Epithelial cell of proximal tubule (primary cell): ENCODE measurements at regions not wholly inside any gene's neighbourhood (a gene's known extent, or its start where the extent isn't known, plus 50 kb on each side); places are given as distances from the start of the nearest gene placed in this dataset.

ENCODE experiments used
- DNase-seq: peaks from one replicate; pipeline ENCODE4 v3.0.0-alpha.2; 2011; ENCODE audit warnings: low read depth
- H3K4me3 ChIP-seq: 2 replicates; pipeline ENCODE4 v1.5.1; 2011; ENCODE audit warnings: low read depth, mild to moderate bottlenecking, low read length
- CTCF ChIP-seq: conservative IDR thresholded peaks from 2 replicates; pipeline ENCODE4 v1.5.1; 2012; ENCODE audit warnings: low read depth, mild to moderate bottlenecking, low read length

- no peak for TF ChIP-seq CTCF
- no peak overlapping the region for H3K4me3 ChIP-seq
- DNase-seq = no peak
Measured at GRCh38 chr18:47749600-47749973, 180.9 kb downstream of the SMAD2 start.

GRCh38 chr18:47748847-47749599 is 181.4 kb downstream of the SMAD2 start:
- peak overlapping the region; percentile 25 for H3K4me3 ChIP-seq
- no peak for DNase-seq
- TF ChIP-seq CTCF = peak; percentile 85

- no peak for TF ChIP-seq CTCF
- no peak overlapping the region for H3K4me3 ChIP-seq
Measured at GRCh38 chr18:47748093-47748796, 182.2 kb downstream of the SMAD2 start.

GRCh38 chr18:47747260-47747795 is 183.1 kb downstream of the SMAD2 start:
- DNase-seq = no peak
- H3K4me3 ChIP-seq = no peak overlapping the region
- TF ChIP-seq CTCF = no peak

More at GRCh38 chr18:47748093-47748796, 182.2 kb downstream of the SMAD2 start:
- no peak for DNase-seq

GRCh38 chr18:47746615-47747014 is 183.8 kb downstream of the SMAD2 start:
- DNase-seq = no peak
- no peak for TF ChIP-seq CTCF
- no peak overlapping the region for H3K4me3 ChIP-seq

GRCh38 chr18:47745227-47745626 is 185.2 kb downstream of the SMAD2 start:
- no peak for DNase-seq
- TF ChIP-seq CTCF = no peak
- no peak overlapping the region for H3K4me3 ChIP-seq
